Psoas muscle (tissue), 7 donors: ENCODE measurements at regions not wholly inside any gene's neighbourhood (a gene's known extent, or its start where the extent isn't known, plus 50 kb on each side); places are given as distances from the start of the nearest gene placed in this dataset.

Source experiments
- ATAC-seq, 4 donors: fragments of 200-7000 bp; cut with Tn5 transposase; one replicate each; pipeline ENCODE4 v1.9.1; 2020; ENCODE audit warnings: moderate library complexity in 3 of 4, mild to moderate bottlenecking in 2 of 4
- DNase-seq, 2 donors: peaks; one replicate each; pipeline ENCODE4 v3.0.0-alpha.2; 2020
- H3K27ac ChIP-seq: fragments of 200-600 bp; one replicate; pipeline ENCODE4 v1.8.0; 2022
- H3K27me3 ChIP-seq, 3 donors: fragments of 200-600 bp in 1 of 3; one replicate each; pipeline versions ENCODE4 v1.6.1 to v1.8.0; 2013 to 2022; ENCODE audit warnings: low read length in 2 of 3, mild to moderate bottlenecking in 2 of 3, moderate library complexity in 1 of 3; ENCODE audit not compliant: insufficient read depth in 3 of 3
- H3K36me3 ChIP-seq, 2 donors: fragments of 200-600 bp in 1 of 2; one replicate each; pipeline versions ENCODE4 v1.6.1 to v1.8.0; 2013 to 2022; ENCODE audit warnings: low read depth in 1 of 2, mild to moderate bottlenecking in 1 of 2, moderate library complexity in 1 of 2; ENCODE audit not compliant: insufficient read depth in 1 of 2
- H3K4me1 ChIP-seq: fragments of 200-600 bp; one replicate; pipeline ENCODE4 v1.8.0; 2022
- H3K4me3 ChIP-seq: fragments of 200-600 bp; one replicate; pipeline ENCODE4 v1.8.0; 2022; ENCODE audit warnings: mild to moderate bottlenecking
- H3K9me3 ChIP-seq: fragments of 200-600 bp; one replicate; pipeline ENCODE4 v1.8.0; 2022
- WGBS, 3 donors: extraction: QIAGEN DNeasy Blood & Tissue Kit; methylation state at CpG; one replicate each; pipeline versions ENCODE4 v1.1.6 to v1.1.7; 2013; 5-methylcytosine and 5-hydroxymethylcytosine counted together
- intact Hi-C, 2 donors: fragments of 100-400 bp; cut with DNase I; formaldehyde crosslinking; loops; one replicate each; pipeline versions ENCODE4 v1.11.0 to v1.14.2; 2022
- TF ChIP-seq, protein P1 (sequence below): fragments of 200-600 bp; IDR thresholded peaks from one replicate; pipeline ENCODE4 v1.8.0; 2022; ENCODE audit warnings: antibody characterized with exemption
- donor health status: healthy with polysubstance abuse.
- donor health status: DM: no; HTN: no; CAD: no; lungs with moderate emphysema.
- donor health status: Bipolar disorder and iron deficiency.
- donor health status: healthy.
- donor health status: DM: yes; HTN: yes; CAD: no.
- donor health status: DM: no; HTN: no; CAD: no.
- donor health status: DM: yes; HTN: yes; CAD: no.

DNA sequence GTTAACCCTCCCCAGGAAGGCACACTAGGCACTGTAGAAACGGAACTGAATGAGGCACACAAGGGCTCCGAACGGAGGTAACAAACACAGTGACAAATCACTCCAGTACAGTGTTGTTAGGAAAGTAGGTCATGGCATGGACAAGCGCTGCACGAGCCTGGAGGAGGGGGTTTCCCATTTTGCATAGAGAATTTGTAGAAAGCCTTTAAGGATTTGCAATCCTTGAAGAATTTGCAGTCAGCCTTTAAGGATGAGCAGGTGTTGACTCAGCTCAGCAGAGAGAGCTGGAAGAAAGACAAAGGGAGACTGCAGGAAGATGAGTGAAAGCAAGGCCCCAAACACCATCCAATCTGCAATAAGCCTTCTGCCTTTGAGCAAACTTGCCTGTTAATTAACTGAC is 51.1 kb upstream of the PPP1R3C start:
- no peak overlapping the region for H3K4me3 ChIP-seq
- no peaks in the 10 kb centered on the region for H3K36me3 ChIP-seq
- no peaks in the 10 kb centered on the region for H3K9me3 ChIP-seq
- no peak for ATAC-seq
- DNase-seq: no peak
- H3K4me1 ChIP-seq: no peaks in the 10 kb centered on the region
- TF ChIP-seq, protein P1, sequence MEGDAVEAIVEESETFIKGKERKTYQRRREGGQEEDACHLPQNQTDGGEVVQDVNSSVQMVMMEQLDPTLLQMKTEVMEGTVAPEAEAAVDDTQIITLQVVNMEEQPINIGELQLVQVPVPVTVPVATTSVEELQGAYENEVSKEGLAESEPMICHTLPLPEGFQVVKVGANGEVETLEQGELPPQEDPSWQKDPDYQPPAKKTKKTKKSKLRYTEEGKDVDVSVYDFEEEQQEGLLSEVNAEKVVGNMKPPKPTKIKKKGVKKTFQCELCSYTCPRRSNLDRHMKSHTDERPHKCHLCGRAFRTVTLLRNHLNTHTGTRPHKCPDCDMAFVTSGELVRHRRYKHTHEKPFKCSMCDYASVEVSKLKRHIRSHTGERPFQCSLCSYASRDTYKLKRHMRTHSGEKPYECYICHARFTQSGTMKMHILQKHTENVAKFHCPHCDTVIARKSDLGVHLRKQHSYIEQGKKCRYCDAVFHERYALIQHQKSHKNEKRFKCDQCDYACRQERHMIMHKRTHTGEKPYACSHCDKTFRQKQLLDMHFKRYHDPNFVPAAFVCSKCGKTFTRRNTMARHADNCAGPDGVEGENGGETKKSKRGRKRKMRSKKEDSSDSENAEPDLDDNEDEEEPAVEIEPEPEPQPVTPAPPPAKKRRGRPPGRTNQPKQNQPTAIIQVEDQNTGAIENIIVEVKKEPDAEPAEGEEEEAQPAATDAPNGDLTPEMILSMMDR: no peak
- H3K27ac ChIP-seq: no peak overlapping the region
- H3K27me3 ChIP-seq: no peaks in the 10 kb centered on the region
- WGBS, 3 donors: 35 to 52% (median 46%) methylated on average over 5 of the region's 5 CpGs
- intact Hi-C loops: no loop called here

DNA sequence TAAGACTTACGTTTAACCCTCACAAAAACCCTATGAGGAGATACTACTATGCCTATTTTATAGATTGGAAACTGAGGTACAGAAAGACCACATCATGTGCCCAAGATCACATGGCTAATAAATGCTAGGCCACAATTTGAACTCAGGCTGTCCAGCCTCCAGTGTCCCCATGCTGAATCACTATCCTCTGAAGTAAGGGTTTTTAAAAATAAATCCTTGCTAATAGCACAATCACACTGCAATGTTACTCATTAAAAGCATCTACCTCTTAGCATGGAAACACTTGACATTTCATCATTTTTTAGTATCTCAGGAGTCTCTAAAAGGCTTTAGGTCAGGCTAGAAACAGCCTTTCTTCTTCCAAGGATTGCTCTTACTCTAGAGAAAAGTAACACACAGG is 50.0 kb upstream of the PPP1R3C start:
- no peak for DNase-seq

More for the DNA sequence above, 50.0 kb upstream of the PPP1R3C start:
- ATAC-seq: peak in 2 of 4 donors; percentile 42 to 52
- Histone ChIP-seq H3K27ac (no peak overlapping the region), H3K27me3 (no peaks in the 10 kb centered on the region), H3K36me3 (no peaks in the 10 kb centered on the region), H3K4me1 (no peaks in the 10 kb centered on the region), H3K4me3 (no peak overlapping the region), H3K9me3 (no peaks in the 10 kb centered on the region)
- TF ChIP-seq, protein P1: no peak
- intact Hi-C loops: no loop called here
- WGBS, 3 donors: 97% methylated on average over 1 of the region's 1 CpG
